ENCODE measurements at regions not wholly inside any gene's neighbourhood (a gene's known extent, or its start where the extent isn't known, plus 50 kb on each side); places are given as distances from the start of the nearest gene placed in this dataset.
"Not testable (repeated sequence)": the region's sequence is repeated elsewhere in the genome, so short reads cannot be mapped to it uniquely, and the experiment has no call there.

- in situ Hi-C loops (cut with HindIII; ENCODE audit: low sequenced_read_pairs) = no loop called here
Observed at GRCh38 chr14:104470588-104470987, 109.0 kb upstream of the C14orf180 start.

GRCh38 chr14:104471114-104471513, 108.5 kb upstream of the C14orf180 start:
- in situ Hi-C loops (cut with HindIII; ENCODE audit: low sequenced_read_pairs) = no loop called here

GRCh38 chr14:104472073-104472472, 107.5 kb upstream of the C14orf180 start:
- in situ Hi-C loops (cut with HindIII; ENCODE audit: low sequenced_read_pairs) = no loop called here

DNA sequence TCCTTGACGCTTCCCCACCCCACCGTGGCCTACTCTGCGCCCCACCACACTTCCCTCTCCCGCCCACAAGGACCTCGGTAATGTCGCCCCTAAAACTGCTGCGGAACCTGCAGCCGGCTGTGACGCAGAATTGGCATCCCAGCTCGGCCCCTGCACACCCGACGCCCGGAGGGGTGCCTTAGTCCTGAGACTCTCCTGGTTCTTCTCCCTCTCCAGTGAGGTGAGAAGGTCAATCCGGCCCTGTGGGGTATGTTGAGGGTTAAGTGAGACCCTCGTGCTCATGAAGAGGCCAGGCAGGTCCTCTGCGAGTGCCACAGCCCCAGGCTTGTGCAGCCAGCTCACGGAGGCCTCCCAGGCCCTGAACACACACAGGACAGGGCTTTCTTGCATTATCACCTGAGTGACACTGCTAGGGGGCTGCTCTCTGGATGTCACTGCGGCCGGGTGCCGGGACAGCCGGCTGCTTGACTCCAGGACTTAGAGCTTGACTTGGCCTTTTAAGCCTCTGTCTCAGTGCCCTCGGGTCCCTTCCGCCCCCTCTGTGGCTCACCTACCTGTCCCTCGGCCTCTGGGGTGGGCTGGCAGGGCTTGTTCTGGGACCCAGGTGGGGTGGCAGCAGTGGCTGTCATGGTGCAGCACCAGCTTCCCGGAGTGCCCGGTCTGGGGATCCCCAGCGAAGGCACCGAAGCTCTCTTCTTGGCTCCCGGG, 106.9 kb upstream of the C14orf180 start:
- in situ Hi-C loops (cut with HindIII; ENCODE audit: low sequenced_read_pairs) = no loop called here

DNA sequence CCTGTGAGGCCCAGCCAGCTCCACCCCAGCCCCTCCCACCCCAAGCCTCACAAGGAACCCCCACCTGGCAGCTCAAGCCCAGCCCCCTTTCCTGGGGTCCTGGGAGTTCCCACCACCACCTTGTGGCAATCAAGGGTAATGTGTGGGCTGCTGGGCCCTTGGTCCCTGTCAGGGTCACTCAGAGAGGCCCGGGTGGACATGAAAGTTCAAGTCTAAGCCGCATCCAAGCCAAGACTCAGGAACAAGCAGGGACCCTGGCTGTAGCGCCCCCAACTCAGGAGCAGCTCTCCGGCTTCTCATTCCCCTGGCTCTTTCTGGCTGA, 106.4 kb upstream of the C14orf180 start:
- in situ Hi-C loops (cut with HindIII; ENCODE audit: low sequenced_read_pairs) = no loop called here

GRCh38 chr14:104473649-104474494, 105.7 kb upstream of the C14orf180 start:
- in situ Hi-C loops (cut with HindIII; ENCODE audit: low sequenced_read_pairs) = no loop called here

- in situ Hi-C loops (cut with HindIII; ENCODE audit: low sequenced_read_pairs) = no loop called here
Observed at GRCh38 chr14:104474495-104475213, 104.9 kb upstream of the C14orf180 start.

GRCh38 chr14:104475256-104475655, 104.3 kb upstream of the C14orf180 start:
- in situ Hi-C loops (cut with HindIII; ENCODE audit: low sequenced_read_pairs) = no loop called here

DNA sequence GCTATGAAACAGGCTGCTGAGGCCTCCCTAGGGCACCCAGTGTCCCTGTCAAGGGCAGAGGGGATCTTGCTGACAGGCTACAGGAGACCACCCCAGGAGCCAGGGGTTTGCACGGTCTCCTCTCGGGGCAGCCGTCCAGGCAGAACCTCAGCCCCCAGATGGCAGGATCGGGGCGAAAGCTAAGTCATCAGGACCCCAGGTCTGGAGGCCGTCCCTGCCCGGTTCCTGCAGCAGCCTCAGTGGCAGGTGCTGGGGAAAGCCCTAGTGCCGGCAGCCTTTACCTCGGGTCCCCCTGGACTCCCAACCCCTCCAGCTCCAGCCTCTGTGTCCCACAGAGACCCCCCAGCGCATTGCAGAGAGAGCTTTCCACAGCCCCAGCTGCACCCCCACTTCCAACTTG, 103.8 kb upstream of the C14orf180 start:
- in situ Hi-C loops (cut with HindIII; ENCODE audit: low sequenced_read_pairs) = no loop called here

GRCh38 chr14:104476437-104476836, 103.1 kb upstream of the C14orf180 start:
- in situ Hi-C loops (cut with HindIII; ENCODE audit: low sequenced_read_pairs) = no loop called here

- in situ Hi-C loops (cut with HindIII; ENCODE audit: low sequenced_read_pairs) = no loop called here
Observed at GRCh38 chr14:104477117-104477623, 102.4 kb upstream of the C14orf180 start.

- in situ Hi-C loops (cut with HindIII; ENCODE audit: low sequenced_read_pairs) = no loop called here
Observed at GRCh38 chr14:104477666-104478380, 101.7 kb upstream of the C14orf180 start.

- in situ Hi-C loops (cut with HindIII; ENCODE audit: low sequenced_read_pairs) = no loop called here
Observed at GRCh38 chr14:104478656-104479055, 100.9 kb upstream of the C14orf180 start.

DNA sequence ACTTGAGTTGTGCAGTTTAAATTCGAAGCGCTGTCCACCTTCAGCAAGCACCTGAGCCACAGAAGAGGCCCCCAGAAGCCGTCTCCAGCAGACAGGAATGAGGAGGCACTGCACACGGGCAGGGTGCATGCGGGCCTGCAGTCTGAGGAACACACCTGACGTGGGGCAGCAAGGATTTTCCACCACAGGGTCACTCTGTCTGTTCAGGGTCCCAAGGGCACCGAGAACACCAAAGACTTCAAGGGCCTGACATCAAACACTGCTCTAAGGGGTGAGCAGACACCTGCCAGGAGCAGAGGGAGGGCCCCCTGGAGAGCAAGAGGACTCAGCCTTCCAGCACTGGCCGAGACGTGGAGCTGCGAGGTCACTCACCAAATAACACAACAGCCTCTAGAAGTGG, 99.7 kb upstream of the C14orf180 start:
- in situ Hi-C loops (cut with HindIII; ENCODE audit: low sequenced_read_pairs) = no loop called here

DNA sequence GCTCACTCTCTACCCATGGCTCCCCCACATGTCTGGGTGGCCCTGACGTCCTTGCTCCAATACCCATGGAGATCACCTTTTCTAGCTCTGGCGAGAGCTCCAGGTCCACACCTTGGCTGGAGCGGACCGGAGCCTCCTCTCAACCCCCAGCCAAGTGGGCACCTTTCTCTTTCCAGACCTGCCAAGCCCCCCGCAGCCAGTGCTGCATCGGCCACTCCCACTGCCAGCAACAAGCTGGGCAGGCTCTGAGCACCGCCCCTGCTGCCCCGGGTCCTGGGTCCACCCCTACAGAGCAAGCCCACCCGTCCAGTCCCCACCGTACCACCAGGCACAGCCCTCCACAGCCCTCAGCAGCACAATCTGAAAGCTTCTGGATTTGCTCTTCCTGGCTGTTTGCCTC, 98.2 kb upstream of the C14orf180 start:
- in situ Hi-C loops (cut with HindIII; ENCODE audit: low sequenced_read_pairs) = no loop called here

DNA sequence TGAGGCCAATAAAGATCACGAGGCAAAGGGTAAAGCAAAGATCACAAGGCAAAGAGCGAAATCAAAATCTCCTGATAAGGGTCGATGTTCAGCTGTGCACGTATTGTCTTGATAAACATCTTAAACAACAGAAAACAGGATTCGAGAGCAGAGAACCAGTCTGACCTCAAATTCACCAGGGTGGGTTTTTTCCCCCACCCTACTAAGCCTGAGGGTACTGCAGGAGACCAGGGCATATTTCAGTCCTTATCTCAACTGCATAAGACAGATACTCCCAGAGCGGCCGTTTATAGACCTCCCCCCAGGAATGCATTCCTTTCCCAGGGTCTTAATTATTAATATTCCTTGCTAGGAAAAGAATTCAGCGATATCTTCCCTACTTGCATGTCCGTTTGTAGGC, 97.5 kb upstream of the C14orf180 start:
- in situ Hi-C loops (cut with HindIII; ENCODE audit: low sequenced_read_pairs) = not testable (repeated sequence)

DNA sequence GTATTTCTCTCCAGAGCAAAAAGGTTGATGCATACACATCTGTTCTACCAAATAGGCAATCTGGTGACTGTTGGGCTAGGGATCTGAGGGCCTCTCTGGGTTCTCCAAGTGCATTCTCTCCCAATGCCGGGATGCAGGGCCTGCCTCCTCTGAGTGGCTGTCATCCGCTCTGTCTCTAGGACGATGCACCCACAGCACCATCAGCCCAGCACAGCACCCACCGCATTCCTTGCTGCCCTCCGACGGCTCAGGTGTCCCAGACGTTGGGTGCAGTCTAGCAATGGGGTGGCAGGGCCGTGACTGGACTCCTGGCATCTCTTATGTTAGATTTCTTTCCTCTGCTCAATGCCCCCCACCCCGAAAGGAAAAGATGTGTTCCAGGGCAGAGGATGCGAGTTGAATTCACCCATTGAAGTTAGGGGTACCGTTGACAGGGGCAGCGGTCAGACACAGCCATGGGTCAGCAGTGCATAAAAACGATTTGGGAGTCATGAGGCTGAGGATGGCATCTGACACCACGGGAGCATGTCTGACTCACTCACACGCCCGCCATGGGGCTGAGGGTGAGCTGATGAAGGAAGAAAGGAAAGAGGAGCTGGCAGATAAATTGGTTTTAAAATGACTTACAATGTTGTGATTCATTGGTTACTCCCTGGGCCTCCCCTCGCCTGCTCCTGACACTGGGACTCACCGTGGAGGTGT, 93.2 kb upstream of the C14orf180 start:
- in situ Hi-C loops (cut with HindIII; ENCODE audit: low sequenced_read_pairs) = no loop called here

DNA sequence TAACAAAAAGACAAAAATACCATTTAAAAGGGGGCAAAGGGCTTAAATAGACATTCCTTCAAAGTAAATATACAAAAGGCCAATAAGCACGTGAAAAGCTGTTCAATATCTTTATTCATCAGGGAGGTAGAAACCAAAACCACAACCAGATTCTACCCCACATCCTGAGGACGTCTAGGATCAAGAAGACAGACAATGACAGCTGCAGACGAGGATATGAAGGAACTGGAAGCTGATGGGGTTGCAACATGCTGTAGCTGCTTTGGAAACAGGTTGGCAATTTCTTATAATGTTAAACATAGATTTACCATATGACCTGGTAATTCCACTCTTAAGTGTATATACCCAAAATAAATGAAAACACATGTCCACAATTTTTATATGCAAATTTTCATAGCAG, 85.1 kb upstream of the C14orf180 start:
- in situ Hi-C loops (cut with HindIII; ENCODE audit: low sequenced_read_pairs) = no loop called here

DNA sequence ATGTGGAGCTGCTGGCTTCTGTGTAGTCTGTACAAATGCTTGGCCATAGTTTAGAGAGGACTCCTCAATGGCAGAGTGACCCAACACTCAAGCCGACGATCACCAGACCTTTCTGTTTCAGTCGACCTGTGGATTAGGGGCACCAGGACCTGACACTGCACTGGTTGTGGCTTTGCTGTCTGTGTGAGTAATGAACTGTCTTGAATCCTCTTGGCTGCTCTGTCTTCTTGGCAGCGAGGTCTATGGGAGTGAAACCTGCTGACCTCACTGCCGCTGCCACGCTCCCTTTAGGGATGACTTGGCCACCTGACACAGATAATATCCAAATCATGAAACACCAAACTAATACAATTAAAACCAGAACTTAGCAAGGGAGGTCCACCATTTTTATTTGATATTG, 83.5 kb upstream of the C14orf180 start:
- in situ Hi-C loops (cut with HindIII; ENCODE audit: low sequenced_read_pairs) = no loop called here

Measured in DLD1 (cell line).